D341Med (cell line): ENCODE measurements at regions not wholly inside any gene's neighbourhood (a gene's known extent, or its start where the extent isn't known, plus 50 kb on each side); places are given as distances from the start of the nearest gene placed in this dataset.
"Not testable (repeated sequence)": the region's sequence is repeated elsewhere in the genome, so short reads cannot be mapped to it uniquely, and the experiment has no call there.

Experiments used
- DNase-seq: peaks from one replicate; pipeline ENCODE4 v3.0.0; 2012; ENCODE audit warnings: low spot score

GRCh38 chrX:737021-737420 lies 106.4 kb downstream of the SHOX start:
- not testable (repeated sequence) for DNase-seq

- no peak for DNase-seq
Observed at GRCh38 chrX:734362-734761, 103.8 kb downstream of the SHOX start.

GRCh38 chrX:733961-734360 lies 103.4 kb downstream of the SHOX start:
- DNase-seq = no peak

GRCh38 chrX:729583-730409 lies 99.2 kb downstream of the SHOX start:
- DNase-seq = no peak

GRCh38 chrX:729101-729500 lies 98.5 kb downstream of the SHOX start:
- not testable (repeated sequence) for DNase-seq

- DNase-seq = not testable (repeated sequence)
Observed at GRCh38 chrX:728639-729038, 98.0 kb downstream of the SHOX start.

GRCh38 chrX:727738-728621 lies 97.4 kb downstream of the SHOX start:
- no peak for DNase-seq

- DNase-seq = no peak
Observed at GRCh38 chrX:725971-726370, 95.4 kb downstream of the SHOX start.

GRCh38 chrX:724256-724655 lies 93.7 kb downstream of the SHOX start:
- no peak for DNase-seq

- DNase-seq = no peak
Observed at GRCh38 chrX:723781-724180, 93.2 kb downstream of the SHOX start.

- DNase-seq = no peak
Observed at GRCh38 chrX:721354-721753, 90.8 kb downstream of the SHOX start.

- no peak for DNase-seq
Observed at GRCh38 chrX:720825-721224, 90.2 kb downstream of the SHOX start.

GRCh38 chrX:720250-720649 lies 89.7 kb downstream of the SHOX start:
- no peak for DNase-seq

- no peak for DNase-seq
Observed at GRCh38 chrX:716136-716535, 85.5 kb downstream of the SHOX start.

GRCh38 chrX:714131-714530 lies 83.5 kb downstream of the SHOX start:
- no peak for DNase-seq
